Neural progenitor cell (in vitro differentiated cells): ENCODE measurements at regions not wholly inside any gene's neighbourhood (a gene's known extent, or its start where the extent isn't known, plus 50 kb on each side); places are given as distances from the start of the nearest gene placed in this dataset.
"Not testable (repeated sequence)": the region's sequence is repeated elsewhere in the genome, so short reads cannot be mapped to it uniquely, and the experiment has no call there.

Source experiments
- DNase-seq: peaks from one replicate; pipeline ENCODE4 v3.0.0-alpha.2; 2016; ENCODE audit warnings: low spot score
- H2AFZ ChIP-seq: fragments of 200-600 bp; sonication (generic); replicated peaks from 2 replicates; pipeline ENCODE4 v1.6.1; 2016; ENCODE audit warnings: antibody characterized with exemption
- H3F3A ChIP-seq: fragments of 200-600 bp; sonication (generic); 2 replicates; pipeline ENCODE4 v1.6.1; 2016; ENCODE audit warnings: antibody characterized with exemption, low read depth
- H3K27ac ChIP-seq: fragments of 200-600 bp; sonication (generic); 2 replicates; pipeline ENCODE4 v1.5.1; 2016; ENCODE audit warnings: mild to moderate bottlenecking
- H3K27me3 ChIP-seq: fragments of 200-600 bp; sonication (generic); 2 replicates; pipeline ENCODE4 v1.6.1; 2016; ENCODE audit warnings: mild to moderate bottlenecking, moderate library complexity
- H3K36me3 ChIP-seq: fragments of 200-600 bp; sonication (generic); 2 replicates; pipeline ENCODE4 v1.5.1; 2016
- H3K4me1 ChIP-seq: fragments of 200-600 bp; sonication (generic); 2 replicates; pipeline ENCODE4 v1.6.1; 2016; ENCODE audit warnings: mixed run types
- H3K4me2 ChIP-seq: fragments of 200-600 bp; sonication (generic); 2 replicates; pipeline ENCODE4 v1.6.1; 2016
- H3K4me3 ChIP-seq: fragments of 200-600 bp; sonication (generic); 2 replicates; pipeline ENCODE4 v1.5.1; 2016
- H3K79me2 ChIP-seq: fragments of 200-600 bp; sonication (generic); 2 replicates; pipeline ENCODE4 v1.6.1; 2016; ENCODE audit warnings: low read depth
- H3K9ac ChIP-seq: fragments of 200-600 bp; sonication (generic); 2 replicates; pipeline ENCODE4 v1.6.1; 2016
- H3K9me3 ChIP-seq: fragments of 200-600 bp; sonication (generic); 2 replicates; pipeline ENCODE4 v1.5.1; 2016; ENCODE audit warnings: low read depth
- H4K20me1 ChIP-seq: fragments of 200-600 bp; sonication (generic); 2 replicates; pipeline ENCODE4 v1.6.1; 2016; ENCODE audit warnings: low read depth
- H3K27ac Mint-ChIP-seq: 3 replicates; pipeline ENCODE4 v1.8.0; 2021; ENCODE audit warnings: mixed read lengths
- H3K27me3 Mint-ChIP-seq: 2 replicates; pipeline ENCODE4 v1.8.0; 2022; ENCODE audit warnings: low read depth, mild to moderate bottlenecking, inconsistent platforms, moderate library complexity, mixed read lengths; ENCODE audit not compliant: insufficient read depth
- H3K36me3 Mint-ChIP-seq: 3 replicates; pipeline ENCODE4 v1.8.0; 2021; ENCODE audit warnings: mixed read lengths
- H3K4me1 Mint-ChIP-seq: 3 replicates; pipeline ENCODE4 v1.8.0; 2021; ENCODE audit warnings: mixed read lengths
- H3K4me3 Mint-ChIP-seq: 3 replicates; pipeline ENCODE4 v1.8.0; 2021; ENCODE audit warnings: mild to moderate bottlenecking, moderate library complexity, mixed read lengths
- H3K9me3 Mint-ChIP-seq: 3 replicates; pipeline ENCODE4 v1.8.0; 2020; ENCODE audit warnings: mixed read lengths
- EZH2 ChIP-seq: fragments of 200-600 bp; sonication (generic); IDR thresholded peaks from 2 replicates; pipeline ENCODE4 v1.6.1; 2017; ENCODE audit warnings: antibody characterized with exemption, mild to moderate bottlenecking, moderate library complexity
- EZH2phosphoT487 ChIP-seq: fragments of 200-600 bp; sonication (generic); IDR thresholded peaks from 2 replicates; pipeline ENCODE4 v1.6.1; 2017; ENCODE audit warnings: antibody characterized with exemption
- TF ChIP-seq, protein P1 (sequence below): fragments of 200-600 bp; sonication (generic); IDR thresholded peaks from 2 replicates; pipeline ENCODE4 v1.5.1; 2017; ENCODE audit warnings: antibody characterized with exemption, mild to moderate bottlenecking

DNA sequence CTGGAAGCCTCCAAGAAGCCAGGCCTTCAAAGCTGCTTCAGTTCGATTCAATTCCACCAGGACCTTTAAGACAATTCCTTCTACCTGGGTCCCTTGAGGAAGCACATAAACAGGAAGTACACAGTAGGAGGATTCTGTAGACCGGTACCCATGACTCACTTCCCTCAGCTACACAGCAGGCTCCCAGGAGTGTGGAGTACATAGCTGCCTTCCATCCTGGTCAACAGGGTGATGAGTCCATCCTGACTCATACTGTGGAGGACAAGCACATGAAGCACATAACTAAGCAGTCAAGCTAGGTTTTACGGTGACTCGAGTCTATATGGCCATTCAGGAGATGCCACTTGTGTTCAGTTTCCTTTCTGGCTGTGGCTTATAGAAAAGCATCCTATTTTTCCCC is 197.6 kb upstream of the RBM19 start:
- Histone ChIP-seq H2AFZ (no peak overlapping the region), H3K9ac (no peak overlapping the region), H4K20me1 (no peaks in the 10 kb centered on the region), H3K27ac (no peak overlapping the region), H3K27me3 (peaks cover 68% of the 10 kb centered on the region), H3K4me3 (no peak overlapping the region), H3F3A (no peaks in the 10 kb centered on the region), H3K9me3 (no peaks in the 10 kb centered on the region), H3K4me1 (no peaks in the 10 kb centered on the region), H3K4me2 (no peak overlapping the region), H3K79me2 (no peaks in the 10 kb centered on the region), H3K36me3 (no peaks in the 10 kb centered on the region)
- Mint-ChIP-seq H3K9me3 (no peaks in the 10 kb centered on the region), H3K27ac (no peak overlapping the region), H3K4me1 (no peaks in the 10 kb centered on the region), H3K27me3 (peaks cover 14% of the 10 kb centered on the region), H3K36me3 (no peaks in the 10 kb centered on the region), H3K4me3 (no peak overlapping the region)
- TF ChIP-seq, protein P1, sequence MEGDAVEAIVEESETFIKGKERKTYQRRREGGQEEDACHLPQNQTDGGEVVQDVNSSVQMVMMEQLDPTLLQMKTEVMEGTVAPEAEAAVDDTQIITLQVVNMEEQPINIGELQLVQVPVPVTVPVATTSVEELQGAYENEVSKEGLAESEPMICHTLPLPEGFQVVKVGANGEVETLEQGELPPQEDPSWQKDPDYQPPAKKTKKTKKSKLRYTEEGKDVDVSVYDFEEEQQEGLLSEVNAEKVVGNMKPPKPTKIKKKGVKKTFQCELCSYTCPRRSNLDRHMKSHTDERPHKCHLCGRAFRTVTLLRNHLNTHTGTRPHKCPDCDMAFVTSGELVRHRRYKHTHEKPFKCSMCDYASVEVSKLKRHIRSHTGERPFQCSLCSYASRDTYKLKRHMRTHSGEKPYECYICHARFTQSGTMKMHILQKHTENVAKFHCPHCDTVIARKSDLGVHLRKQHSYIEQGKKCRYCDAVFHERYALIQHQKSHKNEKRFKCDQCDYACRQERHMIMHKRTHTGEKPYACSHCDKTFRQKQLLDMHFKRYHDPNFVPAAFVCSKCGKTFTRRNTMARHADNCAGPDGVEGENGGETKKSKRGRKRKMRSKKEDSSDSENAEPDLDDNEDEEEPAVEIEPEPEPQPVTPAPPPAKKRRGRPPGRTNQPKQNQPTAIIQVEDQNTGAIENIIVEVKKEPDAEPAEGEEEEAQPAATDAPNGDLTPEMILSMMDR: no peak
- TF ChIP-seq EZH2phosphoT487 (no peak), EZH2 (no peak)
- DNase-seq: no peak

DNA sequence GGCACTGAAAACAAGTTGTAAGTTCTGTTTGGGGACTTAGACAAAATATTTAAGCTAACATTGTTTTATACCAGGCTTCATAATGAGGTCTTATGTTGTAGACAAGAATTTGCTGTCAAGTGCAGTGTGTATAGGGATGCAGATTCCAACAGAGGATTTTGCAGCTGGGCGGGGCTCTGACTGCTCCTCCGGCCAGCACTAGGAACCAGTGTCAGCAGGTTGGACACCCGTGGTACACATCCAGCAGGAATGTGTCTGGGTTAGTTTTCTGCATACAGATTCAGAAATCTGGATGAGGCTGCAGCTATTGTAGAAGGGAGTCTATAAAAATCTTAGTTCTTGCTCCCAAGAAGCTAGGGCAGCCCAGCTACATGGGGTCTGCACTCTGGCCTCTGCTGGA is 194.3 kb upstream of the RBM19 start:
- peaks cover 11% of the 10 kb centered on the region for H3K27me3 Mint-ChIP-seq
- no peak overlapping the region for H3K4me3 Mint-ChIP-seq
- Histone ChIP-seq H3K79me2 (no peaks in the 10 kb centered on the region), H3K9ac (no peak overlapping the region), H2AFZ (no peak overlapping the region), H3F3A (no peaks in the 10 kb centered on the region), H3K4me1 (no peaks in the 10 kb centered on the region), H3K27me3 (peaks cover 38% of the 10 kb centered on the region), H4K20me1 (no peaks in the 10 kb centered on the region), H3K36me3 (no peaks in the 10 kb centered on the region), H3K4me3 (no peak overlapping the region), H3K4me2 (no peak overlapping the region), H3K9me3 (no peaks in the 10 kb centered on the region), H3K27ac (no peak overlapping the region)
- H3K4me1 Mint-ChIP-seq: no peaks in the 10 kb centered on the region
- H3K27ac Mint-ChIP-seq: no peak overlapping the region
- no peaks in the 10 kb centered on the region for H3K9me3 Mint-ChIP-seq
- DNase-seq: no peak
- H3K36me3 Mint-ChIP-seq: no peaks in the 10 kb centered on the region
- no peak for TF ChIP-seq EZH2
- TF ChIP-seq, protein P1: no peak
- TF ChIP-seq EZH2phosphoT487: no peak

DNA sequence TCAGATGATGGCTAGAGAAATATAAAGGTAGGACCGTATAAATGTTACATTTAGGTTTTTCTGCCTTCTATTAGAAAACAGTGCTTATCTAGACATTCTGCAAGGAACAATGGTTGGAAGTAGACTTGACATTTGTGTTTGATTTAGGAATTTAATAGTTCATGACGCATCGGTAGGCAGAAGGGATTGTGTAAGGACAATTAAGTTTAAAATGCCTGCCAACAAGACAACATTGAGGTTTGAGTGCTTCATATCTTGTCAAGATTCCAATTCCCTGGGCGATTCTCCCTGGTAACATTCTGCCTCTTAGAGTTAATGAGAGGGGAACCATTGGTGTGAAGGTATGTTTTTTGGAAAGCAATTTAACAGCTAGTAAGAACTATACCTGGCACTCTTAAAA is 186.8 kb upstream of the RBM19 start:
- Mint-ChIP-seq H3K27ac (no peak overlapping the region), H3K4me3 (no peak overlapping the region), H3K4me1 (no peaks in the 10 kb centered on the region), H3K9me3 (no peaks in the 10 kb centered on the region), H3K36me3 (no peaks in the 10 kb centered on the region), H3K27me3 (no peaks in the 10 kb centered on the region)
- peaks cover 52% of the 10 kb centered on the region for H3K27me3 ChIP-seq
- no peaks in the 10 kb centered on the region for H3F3A ChIP-seq
- no peak overlapping the region for H3K4me2 ChIP-seq
- H3K4me3 ChIP-seq: no peak overlapping the region
- H3K4me1 ChIP-seq: no peaks in the 10 kb centered on the region
- no peaks in the 10 kb centered on the region for H4K20me1 ChIP-seq
- no peak overlapping the region for H2AFZ ChIP-seq
- H3K9me3 ChIP-seq: no peaks in the 10 kb centered on the region
- H3K27ac ChIP-seq: no peak overlapping the region
- H3K36me3 ChIP-seq: no peaks in the 10 kb centered on the region
- no peak for TF ChIP-seq EZH2
- TF ChIP-seq EZH2phosphoT487: no peak
- TF ChIP-seq, protein P1: no peak
- H3K79me2 ChIP-seq: no peaks in the 10 kb centered on the region
- H3K9ac ChIP-seq: no peak overlapping the region
- DNase-seq: no peak

DNA sequence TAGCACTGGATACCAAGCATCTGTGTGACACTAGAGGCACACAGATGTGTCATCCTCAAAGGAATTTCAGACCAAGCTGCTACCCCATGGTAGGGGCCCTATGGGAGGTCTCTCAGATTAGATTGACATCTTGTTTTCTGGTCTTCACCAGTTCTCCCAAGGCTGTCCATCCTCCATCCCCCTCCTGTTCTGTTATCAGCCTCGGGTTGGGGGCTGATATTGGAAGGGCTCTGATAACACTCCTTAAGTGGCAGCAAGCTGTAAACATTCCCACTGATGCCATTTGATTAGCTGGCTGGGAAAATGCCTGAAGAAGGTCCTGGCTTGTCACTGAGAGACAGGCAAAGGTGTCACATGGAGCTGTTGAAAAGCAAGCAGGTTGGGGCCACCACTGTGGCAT is 185.9 kb upstream of the RBM19 start:
- H3K9ac ChIP-seq: no peak overlapping the region
- Mint-ChIP-seq H3K9me3 (no peaks in the 10 kb centered on the region), H3K4me3 (no peak overlapping the region), H3K36me3 (no peaks in the 10 kb centered on the region), H3K27ac (no peak overlapping the region), H3K4me1 (no peaks in the 10 kb centered on the region), H3K27me3 (no peaks in the 10 kb centered on the region)
- H2AFZ ChIP-seq: no peak overlapping the region
- TF ChIP-seq EZH2: no peak
- no peak for DNase-seq
- no peaks in the 10 kb centered on the region for H3K36me3 ChIP-seq
- H3K79me2 ChIP-seq: no peaks in the 10 kb centered on the region
- H3F3A ChIP-seq: no peaks in the 10 kb centered on the region
- H3K4me1 ChIP-seq: no peaks in the 10 kb centered on the region
- no peak overlapping the region for H3K4me2 ChIP-seq
- no peak overlapping the region for H3K27ac ChIP-seq
- no peaks in the 10 kb centered on the region for H3K9me3 ChIP-seq
- H4K20me1 ChIP-seq: no peaks in the 10 kb centered on the region
- no peak overlapping the region for H3K4me3 ChIP-seq
- H3K27me3 ChIP-seq: peaks cover 61% of the 10 kb centered on the region

DNA sequence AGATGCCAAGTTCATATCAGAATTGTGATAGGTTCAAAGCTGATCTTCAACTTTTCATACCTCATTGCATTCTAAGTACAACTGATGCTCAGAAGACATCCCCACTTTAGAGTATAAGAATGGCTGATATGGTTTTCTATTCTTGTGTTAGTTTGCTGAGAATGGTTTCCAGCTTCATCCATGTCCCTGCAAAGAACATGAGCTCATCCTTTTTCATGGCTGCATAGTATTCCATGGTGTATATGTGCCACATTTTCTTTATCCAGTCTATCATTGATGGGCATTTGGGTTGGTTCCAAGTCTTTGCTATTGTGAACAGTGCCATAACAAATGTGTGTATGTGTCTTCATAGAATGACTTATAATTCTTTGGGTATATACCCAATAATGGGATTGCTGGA is 184.5 kb upstream of the RBM19 start:
- not testable (repeated sequence) for H3K27ac ChIP-seq, H2AFZ ChIP-seq, H3K79me2 ChIP-seq, H3F3A ChIP-seq, H4K20me1 ChIP-seq, H3K4me1 ChIP-seq, H3K4me1 Mint-ChIP-seq, H3K36me3 ChIP-seq, H3K4me3 Mint-ChIP-seq, H3K9me3 Mint-ChIP-seq, H3K27me3 Mint-ChIP-seq, H3K27ac Mint-ChIP-seq, H3K9me3 ChIP-seq, DNase-seq, H3K36me3 Mint-ChIP-seq, H3K4me2 ChIP-seq, H3K9ac ChIP-seq, H3K4me3 ChIP-seq
- peaks cover 75% of the 10 kb centered on the region for H3K27me3 ChIP-seq
